Progenitor cell of endocrine pancreas (in vitro differentiated cells): ENCODE measurements at regions not wholly inside any gene's neighbourhood (a gene's known extent, or its start where the extent isn't known, plus 50 kb on each side); places are given as distances from the start of the nearest gene placed in this dataset.

ENCODE experiments used
- DNase-seq: peaks from one replicate; pipeline ENCODE4 v3.0.0; 2021; ENCODE audit warnings: low spot score; ENCODE audit not compliant: unreplicated experiment
- H3K27ac Mint-ChIP-seq: 2 replicates; pipeline ENCODE4 v1.8.0; 2021; ENCODE audit warnings: mild to moderate bottlenecking, moderate library complexity, mixed read lengths
- H3K27me3 Mint-ChIP-seq: 2 replicates; pipeline ENCODE4 v1.8.0; 2021; ENCODE audit warnings: mixed read lengths
- H3K36me3 Mint-ChIP-seq: 2 replicates; pipeline ENCODE4 v1.8.0; 2022; ENCODE audit warnings: mixed read lengths; ENCODE audit not compliant: insufficient read depth
- H3K4me1 Mint-ChIP-seq: 2 replicates; pipeline ENCODE4 v1.8.0; 2021; ENCODE audit warnings: low read depth, mixed read lengths
- H3K4me3 Mint-ChIP-seq: 2 replicates; pipeline ENCODE4 v1.8.0; 2021; ENCODE audit warnings: low read depth, mild to moderate bottlenecking, moderate library complexity, mixed read lengths
- H3K9me3 Mint-ChIP-seq: 2 replicates; pipeline ENCODE4 v1.8.0; 2021; ENCODE audit warnings: low read depth, mixed read lengths
- TF ChIP-seq, protein P1 (sequence below): fragments of 200-600 bp; sonication (generic); IDR thresholded peaks from one replicate; pipeline ENCODE4 v1.5.0; 2021; ENCODE audit warnings: antibody characterized with exemption, mild to moderate bottlenecking; ENCODE audit not compliant: unreplicated experiment

DNA sequence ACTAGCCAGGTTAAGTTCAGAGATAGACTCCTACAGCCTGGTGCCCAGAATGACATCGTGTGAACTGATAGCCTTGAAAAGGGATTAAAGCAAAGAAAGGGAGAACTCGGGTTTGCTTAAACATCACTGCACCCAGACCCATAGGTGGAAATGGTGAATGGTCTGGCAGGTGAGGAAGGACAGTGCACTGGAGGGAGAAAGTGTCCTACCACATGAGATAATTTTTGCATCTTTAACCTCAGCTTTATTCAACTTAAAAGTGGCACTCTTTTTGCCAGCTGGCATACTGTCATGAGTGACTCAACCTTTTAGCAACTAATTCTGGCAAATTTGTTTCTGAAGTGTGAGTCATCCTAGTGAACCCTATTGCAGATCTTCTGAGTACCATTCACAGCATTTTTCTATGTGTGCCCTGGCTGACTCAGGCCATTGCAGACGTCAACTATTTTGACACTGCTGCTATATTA is 53.0 kb upstream of the DAPP1 start:
- peaks cover 9% of the 10 kb centered on the region for H3K9me3 Mint-ChIP-seq
- no peaks in the 10 kb centered on the region for H3K27me3 Mint-ChIP-seq
- H3K4me1 Mint-ChIP-seq = no peaks in the 10 kb centered on the region
- no peaks in the 10 kb centered on the region for H3K36me3 Mint-ChIP-seq
- no peak overlapping the region for H3K27ac Mint-ChIP-seq
- no peak overlapping the region for H3K4me3 Mint-ChIP-seq
- DNase-seq = no peak
- TF ChIP-seq, protein P1, sequence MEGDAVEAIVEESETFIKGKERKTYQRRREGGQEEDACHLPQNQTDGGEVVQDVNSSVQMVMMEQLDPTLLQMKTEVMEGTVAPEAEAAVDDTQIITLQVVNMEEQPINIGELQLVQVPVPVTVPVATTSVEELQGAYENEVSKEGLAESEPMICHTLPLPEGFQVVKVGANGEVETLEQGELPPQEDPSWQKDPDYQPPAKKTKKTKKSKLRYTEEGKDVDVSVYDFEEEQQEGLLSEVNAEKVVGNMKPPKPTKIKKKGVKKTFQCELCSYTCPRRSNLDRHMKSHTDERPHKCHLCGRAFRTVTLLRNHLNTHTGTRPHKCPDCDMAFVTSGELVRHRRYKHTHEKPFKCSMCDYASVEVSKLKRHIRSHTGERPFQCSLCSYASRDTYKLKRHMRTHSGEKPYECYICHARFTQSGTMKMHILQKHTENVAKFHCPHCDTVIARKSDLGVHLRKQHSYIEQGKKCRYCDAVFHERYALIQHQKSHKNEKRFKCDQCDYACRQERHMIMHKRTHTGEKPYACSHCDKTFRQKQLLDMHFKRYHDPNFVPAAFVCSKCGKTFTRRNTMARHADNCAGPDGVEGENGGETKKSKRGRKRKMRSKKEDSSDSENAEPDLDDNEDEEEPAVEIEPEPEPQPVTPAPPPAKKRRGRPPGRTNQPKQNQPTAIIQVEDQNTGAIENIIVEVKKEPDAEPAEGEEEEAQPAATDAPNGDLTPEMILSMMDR = no peak

DNA sequence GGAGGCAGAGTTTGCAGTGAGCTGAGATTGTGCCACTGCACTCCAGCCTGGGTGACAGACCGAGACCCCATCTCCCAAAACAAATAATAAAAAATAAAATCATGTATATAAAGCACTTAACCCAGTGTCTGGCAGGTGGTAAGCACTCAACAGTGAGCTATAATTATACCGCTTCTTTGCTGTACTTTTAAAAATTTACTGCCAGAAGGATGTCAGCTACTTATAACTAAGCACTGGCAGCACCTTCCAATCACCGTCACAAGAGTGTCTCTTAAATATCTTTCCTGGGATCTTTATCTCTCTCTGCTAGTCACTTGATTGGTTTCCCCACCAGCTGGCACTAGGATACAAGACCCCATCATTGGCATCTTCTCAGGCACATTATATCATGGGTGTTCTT is 53.9 kb upstream of the DAPP1 start:
- no peak overlapping the region for H3K4me3 Mint-ChIP-seq
- H3K27ac Mint-ChIP-seq = no peak overlapping the region
- H3K4me1 Mint-ChIP-seq = no peaks in the 10 kb centered on the region
- H3K9me3 Mint-ChIP-seq = peaks cover 9% of the 10 kb centered on the region
- TF ChIP-seq, protein P1 = no peak
- DNase-seq = no peak
- H3K27me3 Mint-ChIP-seq = no peaks in the 10 kb centered on the region
- no peaks in the 10 kb centered on the region for H3K36me3 Mint-ChIP-seq

- Mint-ChIP-seq H3K27me3 (no peaks in the 10 kb centered on the region), H3K36me3 (no peaks in the 10 kb centered on the region), H3K4me1 (peaks cover 10% of the 10 kb centered on the region), H3K27ac (no peak overlapping the region), H3K4me3 (no peak overlapping the region), H3K9me3 (peaks cover 9% of the 10 kb centered on the region)
- no peak for DNase-seq
- TF ChIP-seq, protein P1 = no peak
Measured at GRCh38 chr4:99759988-99760387, 56.6 kb upstream of the DAPP1 start.

- no peak for DNase-seq
- no peaks in the 10 kb centered on the region for H3K27me3 Mint-ChIP-seq
- H3K27ac Mint-ChIP-seq = no peak overlapping the region
- H3K36me3 Mint-ChIP-seq = no peaks in the 10 kb centered on the region
- TF ChIP-seq, protein P1 = no peak
- no peak overlapping the region for H3K4me3 Mint-ChIP-seq
- peaks cover 12% of the 10 kb centered on the region for H3K4me1 Mint-ChIP-seq
- H3K9me3 Mint-ChIP-seq = peaks cover 5% of the 10 kb centered on the region
Measured at GRCh38 chr4:99759346-99759984, 57.2 kb upstream of the DAPP1 start.

GRCh38 chr4:99755223-99755944 is 61.2 kb upstream of the DAPP1 start:
- TF ChIP-seq, protein P1 = no peak
- H3K36me3 Mint-ChIP-seq = no peaks in the 10 kb centered on the region
- H3K4me1 Mint-ChIP-seq = peaks cover 29% of the 10 kb centered on the region
- no peak for DNase-seq
- no peak overlapping the region for H3K4me3 Mint-ChIP-seq
- H3K27me3 Mint-ChIP-seq = no peaks in the 10 kb centered on the region
- no peaks in the 10 kb centered on the region for H3K9me3 Mint-ChIP-seq
- no peak overlapping the region for H3K27ac Mint-ChIP-seq
